Nephron (organoid): ENCODE measurements at regions not wholly inside any gene's neighbourhood (a gene's known extent, or its start where the extent isn't known, plus 50 kb on each side); places are given as distances from the start of the nearest gene placed in this dataset.
"Not testable (repeated sequence)": the region's sequence is repeated elsewhere in the genome, so short reads cannot be mapped to it uniquely, and the experiment has no call there.

Source experiments
- H3K27ac Mint-ChIP-seq, 3 experiments: 2 replicates each; pipeline ENCODE4 v1.8.0; 2020; ENCODE audit warnings: mixed read lengths in 3 of 3, mild to moderate bottlenecking in 2 of 3, moderate library complexity in 1 of 3
- H3K27me3 Mint-ChIP-seq: 2 replicates; pipeline ENCODE4 v1.8.0; 2021; ENCODE audit warnings: low read depth, mild to moderate bottlenecking, moderate library complexity, mixed read lengths
- H3K36me3 Mint-ChIP-seq: 2 replicates; pipeline ENCODE4 v1.8.0; 2020; ENCODE audit warnings: low read depth, mixed read lengths
- H3K4me1 Mint-ChIP-seq: 2 replicates; pipeline ENCODE4 v1.8.0; 2020; ENCODE audit warnings: mixed read lengths
- H3K4me3 Mint-ChIP-seq, 3 experiments: 2 replicates each; pipeline ENCODE4 v1.8.0; 2020; ENCODE audit warnings: mild to moderate bottlenecking in 3 of 3, mixed read lengths in 3 of 3, moderate library complexity in 2 of 3
- H3K9me3 Mint-ChIP-seq: 2 replicates; pipeline ENCODE4 v1.8.0; 2020; ENCODE audit warnings: mixed read lengths
- TF ChIP-seq, protein P1 (sequence below), 3 experiments: fragments of 200-600 bp; sonication (generic); IDR thresholded peaks; one replicate each; pipeline ENCODE4 v1.5.0; 2021; ENCODE audit warnings: antibody characterized with exemption in 3 of 3; ENCODE audit not compliant: unreplicated experiment in 3 of 3

DNA sequence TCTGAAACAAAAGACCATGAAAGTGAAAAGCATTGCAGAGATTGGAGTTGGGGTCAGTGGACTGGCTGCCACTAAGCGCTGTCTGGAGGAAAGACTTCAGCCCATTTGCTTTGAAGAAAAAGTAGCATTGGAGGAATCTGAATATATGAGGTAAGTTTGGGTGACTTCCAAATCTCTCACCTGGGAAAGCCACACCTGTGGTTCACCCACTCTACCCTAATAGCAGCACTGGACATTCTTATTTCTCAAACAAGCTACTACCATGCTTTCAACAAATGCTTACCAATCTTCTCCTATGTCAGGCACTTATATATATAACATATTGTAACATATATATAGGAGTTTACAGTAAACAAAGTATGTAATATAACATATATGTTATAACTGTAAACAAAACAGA, 76.0 kb upstream of the POGK start:
- Mint-ChIP-seq H3K9me3 (no peaks in the 10 kb centered on the region), H3K4me1 (no peaks in the 10 kb centered on the region), H3K27me3 (no peaks in the 10 kb centered on the region), H3K27ac (no peak overlapping the region), H3K4me3 (no peak overlapping the region), H3K36me3 (no peaks in the 10 kb centered on the region)
- TF ChIP-seq, protein P1, sequence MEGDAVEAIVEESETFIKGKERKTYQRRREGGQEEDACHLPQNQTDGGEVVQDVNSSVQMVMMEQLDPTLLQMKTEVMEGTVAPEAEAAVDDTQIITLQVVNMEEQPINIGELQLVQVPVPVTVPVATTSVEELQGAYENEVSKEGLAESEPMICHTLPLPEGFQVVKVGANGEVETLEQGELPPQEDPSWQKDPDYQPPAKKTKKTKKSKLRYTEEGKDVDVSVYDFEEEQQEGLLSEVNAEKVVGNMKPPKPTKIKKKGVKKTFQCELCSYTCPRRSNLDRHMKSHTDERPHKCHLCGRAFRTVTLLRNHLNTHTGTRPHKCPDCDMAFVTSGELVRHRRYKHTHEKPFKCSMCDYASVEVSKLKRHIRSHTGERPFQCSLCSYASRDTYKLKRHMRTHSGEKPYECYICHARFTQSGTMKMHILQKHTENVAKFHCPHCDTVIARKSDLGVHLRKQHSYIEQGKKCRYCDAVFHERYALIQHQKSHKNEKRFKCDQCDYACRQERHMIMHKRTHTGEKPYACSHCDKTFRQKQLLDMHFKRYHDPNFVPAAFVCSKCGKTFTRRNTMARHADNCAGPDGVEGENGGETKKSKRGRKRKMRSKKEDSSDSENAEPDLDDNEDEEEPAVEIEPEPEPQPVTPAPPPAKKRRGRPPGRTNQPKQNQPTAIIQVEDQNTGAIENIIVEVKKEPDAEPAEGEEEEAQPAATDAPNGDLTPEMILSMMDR (IDR thresholded peaks at IDR 0.05; ENCODE audit: unreplicated experiment in 3 of 3) = no peak

DNA sequence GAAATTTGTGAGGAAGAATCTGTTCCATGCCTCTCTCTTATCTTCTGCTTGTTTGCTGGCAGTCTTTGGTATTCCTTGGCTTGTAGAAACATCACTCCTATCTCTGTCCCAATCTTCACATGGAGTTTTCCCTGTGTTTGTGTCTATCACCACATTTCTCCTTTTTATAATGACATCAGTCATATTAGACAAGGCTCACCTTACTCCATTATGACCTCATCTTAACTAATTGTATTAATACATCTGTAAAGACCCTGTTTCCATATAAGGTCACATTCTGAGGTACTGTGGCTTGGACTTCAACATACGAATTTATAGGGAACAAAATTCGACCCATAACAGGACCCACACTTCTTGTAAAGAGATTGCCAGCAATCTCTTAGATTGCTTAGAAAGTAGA, 72.3 kb upstream of the POGK start:
- Mint-ChIP-seq H3K36me3 (no peaks in the 10 kb centered on the region), H3K4me1 (no peaks in the 10 kb centered on the region), H3K9me3 (peaks cover 12% of the 10 kb centered on the region), H3K4me3 (no peak overlapping the region), H3K27ac (no peak overlapping the region), H3K27me3 (no peaks in the 10 kb centered on the region)
- TF ChIP-seq, protein P1 (IDR thresholded peaks at IDR 0.05; ENCODE audit: unreplicated experiment in 3 of 3) = no peak

DNA sequence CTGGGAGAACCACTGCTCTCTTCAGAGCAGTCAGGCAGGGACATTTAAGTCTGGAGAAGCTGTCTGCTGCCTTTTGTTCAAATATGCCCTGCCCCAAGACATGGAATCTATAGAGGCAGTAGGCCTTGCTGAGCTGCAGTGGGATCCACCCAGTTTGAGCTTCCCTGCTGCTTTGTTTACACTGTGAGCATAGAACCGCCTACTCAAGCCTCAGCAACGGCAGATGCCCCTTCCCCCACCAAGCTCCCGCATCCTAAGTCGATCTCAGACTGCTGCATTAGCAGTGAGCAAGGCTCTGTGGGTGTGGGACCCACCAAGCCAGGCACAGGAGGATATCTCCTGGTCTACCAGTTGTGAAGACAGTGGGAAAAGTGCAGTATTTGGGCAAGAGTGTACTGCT, 54.6 kb upstream of the POGK start:
- not testable (repeated sequence) for H3K27ac Mint-ChIP-seq, H3K4me1 Mint-ChIP-seq, H3K4me3 Mint-ChIP-seq, H3K9me3 Mint-ChIP-seq, H3K27me3 Mint-ChIP-seq, H3K36me3 Mint-ChIP-seq

DNA sequence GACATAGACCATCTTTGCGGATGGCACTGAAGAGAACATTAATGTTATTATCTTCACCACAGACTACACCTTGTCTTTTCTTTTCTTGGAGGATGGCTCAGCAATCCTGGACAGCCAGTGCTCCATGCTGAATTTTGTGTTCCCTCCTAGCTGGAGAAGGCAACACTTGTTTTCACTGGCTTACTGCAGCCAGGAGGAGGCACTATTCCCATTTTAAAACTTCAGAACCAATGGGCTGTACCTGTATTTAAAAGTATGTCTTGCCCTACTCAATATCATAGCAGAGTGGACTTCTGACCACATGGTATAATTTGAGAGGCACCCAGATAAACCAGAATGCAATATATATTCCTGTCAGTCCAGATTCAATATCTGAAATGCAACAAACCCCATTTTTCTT, 53.3 kb upstream of the POGK start:
- no peaks in the 10 kb centered on the region for H3K4me1 Mint-ChIP-seq
- TF ChIP-seq, protein P1 (IDR thresholded peaks at IDR 0.05; ENCODE audit: unreplicated experiment in 3 of 3) = no peak
- H3K27me3 Mint-ChIP-seq = no peaks in the 10 kb centered on the region
- no peaks in the 10 kb centered on the region for H3K36me3 Mint-ChIP-seq
- no peak overlapping the region for H3K4me3 Mint-ChIP-seq
- no peaks in the 10 kb centered on the region for H3K9me3 Mint-ChIP-seq
- no peak overlapping the region for H3K27ac Mint-ChIP-seq

DNA sequence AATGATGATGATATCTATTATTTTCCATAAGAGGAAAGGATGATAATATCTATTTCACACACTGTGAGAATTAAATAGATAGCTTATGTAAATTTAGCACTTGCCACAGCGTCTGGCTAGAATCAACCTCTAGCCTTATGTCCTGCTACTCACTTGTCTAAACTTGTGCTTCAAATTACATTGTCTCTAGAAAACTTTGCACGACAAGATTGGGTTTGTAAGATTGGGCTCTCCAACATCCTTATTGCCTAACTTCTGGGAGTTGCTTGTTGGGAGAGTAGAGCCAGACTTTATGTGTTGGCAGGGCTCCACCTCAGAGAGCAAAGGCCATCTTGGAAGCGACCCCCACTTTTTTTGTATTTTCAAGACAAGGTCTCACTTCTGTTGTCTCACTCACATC, 50.0 kb upstream of the POGK start:
- TF ChIP-seq, protein P1 (IDR thresholded peaks at IDR 0.05; ENCODE audit: unreplicated experiment in 3 of 3) = no peak
- Mint-ChIP-seq H3K4me3 (no peak overlapping the region), H3K36me3 (no peaks in the 10 kb centered on the region), H3K4me1 (no peaks in the 10 kb centered on the region), H3K27me3 (no peaks in the 10 kb centered on the region), H3K9me3 (no peaks in the 10 kb centered on the region), H3K27ac (no peak overlapping the region)
